Esophagus squamous epithelium (tissue), 4 donors: ENCODE measurements at regions not wholly inside any gene's neighbourhood (a gene's known extent, or its start where the extent isn't known, plus 50 kb on each side); places are given as distances from the start of the nearest gene placed in this dataset.

Experiments
- CTCF ChIP-seq, 6 experiments: fragments of 450-650 bp in 4 of 6; fragments of 200-600 bp in 2 of 6; sonication (generic) in 2 of 6; IDR thresholded peaks; one replicate each; pipeline ENCODE4 v1.5.1; 2016 to 2019; ENCODE audit warnings: antibody characterized with exemption in 6 of 6, mild to moderate bottlenecking in 4 of 6, moderate library complexity in 4 of 6
- POLR2A ChIP-seq, 4 donors: fragments of 450-650 bp; IDR thresholded peaks; one replicate each; pipeline ENCODE4 v1.6.1; 2017; ENCODE audit warnings: antibody characterized with exemption in 4 of 4, mild to moderate bottlenecking in 4 of 4, moderate library complexity in 3 of 4

- TF ChIP-seq POLR2A (IDR thresholded peaks at IDR 0.05) (no peak), CTCF (IDR thresholded peaks at IDR 0.05) (peak; percentile 55 to 99 (median 70))
Measured at GRCh38 chr15:20356444-20356910, 185.1 kb downstream of the GOLGA6L6 start.
